GM12892 (cell line): ENCODE measurements at regions not wholly inside any gene's neighbourhood (a gene's known extent, or its start where the extent isn't known, plus 50 kb on each side); places are given as distances from the start of the nearest gene placed in this dataset.
"Not testable (repeated sequence)": the region's sequence is repeated elsewhere in the genome, so short reads cannot be mapped to it uniquely, and the experiment has no call there.

Experiments
- DNase-seq: peaks from one replicate; pipeline ENCODE4 v3.0.0; 2011; ENCODE audit not compliant: insufficient read length
- FAIRE-seq: peaks from 2 replicates; lab custom pipeline; 2011; peaks lifted over from hg19 to GRCh38; lab: Jason Lieb, UNC
- POLR2A ChIP-seq: IDR thresholded peaks from 2 replicates; pipeline ENCODE4 v1.6.1; 2011; ENCODE audit warnings: low read depth, low read length, control low read depth
- POLR2AphosphoS5 ChIP-seq: IDR thresholded peaks from 2 replicates; pipeline ENCODE4 v1.6.1; 2011; ENCODE audit warnings: low read depth, low read length, control low read depth
- TAF1 ChIP-seq: IDR thresholded peaks from 2 replicates; pipeline ENCODE4 v1.6.1; 2011; ENCODE audit warnings: low read depth, mild to moderate bottlenecking, control low read depth, low read length, borderline replicate concordance

- no peak for FAIRE-seq
- TF ChIP-seq POLR2AphosphoS5 = no peak
- TF ChIP-seq POLR2A = no peak
- TF ChIP-seq TAF1 = no peak
- no peak for DNase-seq
Observed at GRCh38 chr7:47074702-47075153, 507.2 kb downstream of the TNS3 start.

- no peak for DNase-seq
- no peak for FAIRE-seq
Observed at GRCh38 chr7:47073284-47073683, 508.6 kb downstream of the TNS3 start.

GRCh38 chr7:47071866-47072265 is 510.0 kb downstream of the TNS3 start:
- DNase-seq (no peak), FAIRE-seq (no peak)
- no peak for TF ChIP-seq TAF1
- no peak for TF ChIP-seq POLR2A
- TF ChIP-seq POLR2AphosphoS5 = no peak

More at GRCh38 chr7:47073284-47073683, 508.6 kb downstream of the TNS3 start:
- TF ChIP-seq POLR2A (no peak), POLR2AphosphoS5 (no peak), TAF1 (no peak)

- FAIRE-seq (no peak), DNase-seq (no peak)
- TF ChIP-seq POLR2A = no peak
- no peak for TF ChIP-seq TAF1
- no peak for TF ChIP-seq POLR2AphosphoS5
Observed at GRCh38 chr7:47069385-47070076, 512.4 kb downstream of the TNS3 start.

- FAIRE-seq (no peak), DNase-seq (no peak)
- TF ChIP-seq TAF1 (no peak), POLR2AphosphoS5 (no peak), POLR2A (no peak)
Observed at GRCh38 chr7:47066976-47067614, 514.8 kb downstream of the TNS3 start.

GRCh38 chr7:47056731-47057130 is 525.2 kb downstream of the TNS3 start:
- FAIRE-seq (no peak), DNase-seq (no peak)
- TF ChIP-seq POLR2A = no peak

GRCh38 chr7:47052541-47053208 is 529.2 kb downstream of the TNS3 start:
- not testable (repeated sequence) for FAIRE-seq, DNase-seq

GRCh38 chr7:47049234-47049774 is 532.6 kb downstream of the TNS3 start:
- TF ChIP-seq TAF1 = no peak
- no peak for TF ChIP-seq POLR2AphosphoS5
- TF ChIP-seq POLR2A = no peak
- FAIRE-seq (no peak), DNase-seq (no peak)

GRCh38 chr7:47047384-47047783 is 534.5 kb downstream of the TNS3 start:
- TF ChIP-seq POLR2AphosphoS5 = no peak
- DNase-seq = no peak
- no peak for FAIRE-seq

GRCh38 chr7:47046949-47047348 is 535.0 kb downstream of the TNS3 start:
- TF ChIP-seq TAF1 = no peak
- TF ChIP-seq POLR2A = no peak
- no peak for TF ChIP-seq POLR2AphosphoS5
- no peak for DNase-seq
- FAIRE-seq = no peak

GRCh38 chr7:47045207-47046051 is 536.5 kb downstream of the TNS3 start:
- DNase-seq = no peak

GRCh38 chr7:47044625-47045024 is 537.3 kb downstream of the TNS3 start:
- no peak for DNase-seq
- TF ChIP-seq POLR2AphosphoS5 (no peak), TAF1 (no peak), POLR2A (no peak)
- FAIRE-seq = no peak

More at GRCh38 chr7:47045207-47046051, 536.5 kb downstream of the TNS3 start:
- FAIRE-seq = no peak
- TF ChIP-seq TAF1 (no peak), POLR2A (no peak), POLR2AphosphoS5 (no peak)
